ENCODE measurements at regions not wholly inside any gene's neighbourhood (a gene's known extent, or its start where the extent isn't known, plus 50 kb on each side); places are given as distances from the start of the nearest gene placed in this dataset.
"Not testable (repeated sequence)": the region's sequence is repeated elsewhere in the genome, so short reads cannot be mapped to it uniquely, and the experiment has no call there.

GRCh38 chr10:33966946-33967345, 632.5 kb upstream of the NRP1 start:
- Histone ChIP-seq H4K20me1 (no peaks in the 10 kb centered on the region), H3K4me2 (no peak overlapping the region), H3K36me3 (no peaks in the 10 kb centered on the region), H3K9ac (no peak overlapping the region), H3K4me3 (no peak overlapping the region), H3K27ac (no peak overlapping the region), H3K4me1 (no peaks in the 10 kb centered on the region), H3K9me3 (no peaks in the 10 kb centered on the region), H3K27me3 (no peaks in the 10 kb centered on the region)
- no peak for TF ChIP-seq Cebpa-rat (IDR thresholded peaks at IDR 0.05)

- H3K9me3 ChIP-seq = no peaks in the 10 kb centered on the region
- no peaks in the 10 kb centered on the region for H3K27me3 ChIP-seq
- H3K4me2 ChIP-seq = no peak overlapping the region
- H3K36me3 ChIP-seq = no peaks in the 10 kb centered on the region
- H3K27ac ChIP-seq = no peak overlapping the region
- no peak overlapping the region for H3K9ac ChIP-seq
- H4K20me1 ChIP-seq = no peaks in the 10 kb centered on the region
- peak; percentile 89 for TF ChIP-seq Cebpa-rat (IDR thresholded peaks at IDR 0.05)
- H3K4me1 ChIP-seq = no peaks in the 10 kb centered on the region
- no peak overlapping the region for H3K4me3 ChIP-seq
Observed at GRCh38 chr10:33965795-33966581, 631.5 kb upstream of the NRP1 start.

- H3K27ac ChIP-seq = no peak overlapping the region
- no peak overlapping the region for H3K4me3 ChIP-seq
- no peak overlapping the region for H3K9ac ChIP-seq
- no peaks in the 10 kb centered on the region for H3K4me1 ChIP-seq
- H4K20me1 ChIP-seq = no peaks in the 10 kb centered on the region
- H3K36me3 ChIP-seq = no peaks in the 10 kb centered on the region
- no peaks in the 10 kb centered on the region for H3K27me3 ChIP-seq
- no peak overlapping the region for H3K4me2 ChIP-seq
- no peaks in the 10 kb centered on the region for H3K9me3 ChIP-seq
- no peak for TF ChIP-seq Cebpa-rat (IDR thresholded peaks at IDR 0.05)
Observed at GRCh38 chr10:33963729-33964128, 629.3 kb upstream of the NRP1 start.

GRCh38 chr10:33956322-33956721, 621.9 kb upstream of the NRP1 start:
- not testable (repeated sequence) for H3K4me2 ChIP-seq, H4K20me1 ChIP-seq

GRCh38 chr10:33955676-33956075, 621.2 kb upstream of the NRP1 start:
- Histone ChIP-seq H4K20me1 (no peaks in the 10 kb centered on the region), H3K36me3 (no peaks in the 10 kb centered on the region), H3K4me1 (no peaks in the 10 kb centered on the region), H3K27me3 (no peaks in the 10 kb centered on the region), H3K9me3 (no peaks in the 10 kb centered on the region), H3K27ac (no peak overlapping the region), H3K4me2 (no peak overlapping the region), H3K9ac (no peak overlapping the region), H3K4me3 (no peak overlapping the region)
- TF ChIP-seq Cebpa-rat (IDR thresholded peaks at IDR 0.05) = no peak

More at GRCh38 chr10:33956322-33956721, 621.9 kb upstream of the NRP1 start:
- not testable (repeated sequence) for H3K4me1 ChIP-seq, H3K4me3 ChIP-seq, H3K27ac ChIP-seq, H3K9me3 ChIP-seq, H3K9ac ChIP-seq, H3K36me3 ChIP-seq, H3K27me3 ChIP-seq

- Histone ChIP-seq H3K4me3 (no peak overlapping the region), H3K4me1 (no peaks in the 10 kb centered on the region), H3K27me3 (no peaks in the 10 kb centered on the region), H4K20me1 (no peaks in the 10 kb centered on the region), H3K36me3 (no peaks in the 10 kb centered on the region), H3K9ac (no peak overlapping the region), H3K4me2 (no peak overlapping the region), H3K27ac (no peak overlapping the region), H3K9me3 (no peaks in the 10 kb centered on the region)
- TF ChIP-seq Cebpa-rat (IDR thresholded peaks at IDR 0.05) = peak; percentile 10; the same call in 1 of the 2 replicates
Observed at GRCh38 chr10:33952692-33953360, 618.4 kb upstream of the NRP1 start.

- H3K9me3 ChIP-seq = no peaks in the 10 kb centered on the region
- no peaks in the 10 kb centered on the region for H4K20me1 ChIP-seq
- no peaks in the 10 kb centered on the region for H3K36me3 ChIP-seq
- no peak for TF ChIP-seq Cebpa-rat (IDR thresholded peaks at IDR 0.05)
- no peaks in the 10 kb centered on the region for H3K4me1 ChIP-seq
- H3K9ac ChIP-seq = no peak overlapping the region
- no peak overlapping the region for H3K4me3 ChIP-seq
- H3K27ac ChIP-seq = no peak overlapping the region
- H3K27me3 ChIP-seq = no peaks in the 10 kb centered on the region
- H3K4me2 ChIP-seq = no peak overlapping the region
Observed at GRCh38 chr10:33950206-33950605, 615.7 kb upstream of the NRP1 start.

GRCh38 chr10:33947544-33947943, 613.1 kb upstream of the NRP1 start:
- H3K9ac ChIP-seq = no peak overlapping the region
- H3K36me3 ChIP-seq = no peaks in the 10 kb centered on the region
- no peaks in the 10 kb centered on the region for H3K4me1 ChIP-seq
- no peaks in the 10 kb centered on the region for H4K20me1 ChIP-seq
- H3K27me3 ChIP-seq = no peaks in the 10 kb centered on the region
- H3K4me2 ChIP-seq = no peak overlapping the region
- no peak overlapping the region for H3K27ac ChIP-seq
- no peak for TF ChIP-seq Cebpa-rat (IDR thresholded peaks at IDR 0.05)
- no peaks in the 10 kb centered on the region for H3K9me3 ChIP-seq
- no peak overlapping the region for H3K4me3 ChIP-seq

GRCh38 chr10:33945051-33945450, 610.6 kb upstream of the NRP1 start:
- Histone ChIP-seq H4K20me1 (no peaks in the 10 kb centered on the region), H3K36me3 (no peaks in the 10 kb centered on the region), H3K27me3 (no peaks in the 10 kb centered on the region), H3K9me3 (no peaks in the 10 kb centered on the region), H3K4me2 (no peak overlapping the region), H3K4me3 (no peak overlapping the region), H3K9ac (no peak overlapping the region), H3K4me1 (no peaks in the 10 kb centered on the region), H3K27ac (no peak overlapping the region)
- TF ChIP-seq Cebpa-rat (IDR thresholded peaks at IDR 0.05) = no peak

- no peaks in the 10 kb centered on the region for H3K4me1 ChIP-seq
- H3K9me3 ChIP-seq = no peaks in the 10 kb centered on the region
- H3K4me2 ChIP-seq = no peak overlapping the region
- H3K27ac ChIP-seq = no peak overlapping the region
- no peak for TF ChIP-seq Cebpa-rat (IDR thresholded peaks at IDR 0.05)
- no peak overlapping the region for H3K9ac ChIP-seq
- H4K20me1 ChIP-seq = no peaks in the 10 kb centered on the region
- no peaks in the 10 kb centered on the region for H3K36me3 ChIP-seq
- H3K27me3 ChIP-seq = no peaks in the 10 kb centered on the region
- no peak overlapping the region for H3K4me3 ChIP-seq
Observed at GRCh38 chr10:33942508-33942907, 608.0 kb upstream of the NRP1 start.
